GM21447 (cell line): ENCODE measurements at regions not wholly inside any gene's neighbourhood (a gene's known extent, or its start where the extent isn't known, plus 50 kb on each side); places are given as distances from the start of the nearest gene placed in this dataset.
"Not testable (repeated sequence)": the region's sequence is repeated elsewhere in the genome, so short reads cannot be mapped to it uniquely, and the experiment has no call there.

ENCODE experiments used
- ATAC-seq: cut with Tn5 transposase; IDR thresholded peaks from one replicate; pipeline ENCODE4 v1.9.1; 2021; ENCODE audit not compliant: unreplicated experiment

GRCh38 chr2:142668420-142668819, 209.0 kb upstream of the KYNU start:
- no peak for ATAC-seq

DNA sequence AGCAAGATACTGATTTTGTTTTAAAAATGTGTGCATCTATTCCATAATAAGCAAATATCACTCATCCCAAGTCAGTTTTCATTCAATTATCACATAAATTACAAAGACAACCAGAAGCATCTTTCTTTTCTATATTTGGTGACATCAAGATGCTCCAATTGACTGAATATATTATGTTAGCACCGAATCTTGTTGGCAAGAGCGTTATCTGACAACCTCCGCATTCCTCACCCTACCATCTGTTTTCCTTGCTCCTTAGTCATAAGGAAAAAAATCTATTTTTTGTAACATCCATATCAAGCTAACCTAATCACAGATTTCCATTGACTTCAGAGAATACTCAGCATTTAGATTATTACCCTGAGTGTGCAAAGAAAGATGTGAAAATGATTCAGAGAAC, 212.2 kb upstream of the KYNU start:
- ATAC-seq: no peak

- no peak for ATAC-seq
Observed at GRCh38 chr2:142650601-142651000, 226.9 kb upstream of the KYNU start.

DNA sequence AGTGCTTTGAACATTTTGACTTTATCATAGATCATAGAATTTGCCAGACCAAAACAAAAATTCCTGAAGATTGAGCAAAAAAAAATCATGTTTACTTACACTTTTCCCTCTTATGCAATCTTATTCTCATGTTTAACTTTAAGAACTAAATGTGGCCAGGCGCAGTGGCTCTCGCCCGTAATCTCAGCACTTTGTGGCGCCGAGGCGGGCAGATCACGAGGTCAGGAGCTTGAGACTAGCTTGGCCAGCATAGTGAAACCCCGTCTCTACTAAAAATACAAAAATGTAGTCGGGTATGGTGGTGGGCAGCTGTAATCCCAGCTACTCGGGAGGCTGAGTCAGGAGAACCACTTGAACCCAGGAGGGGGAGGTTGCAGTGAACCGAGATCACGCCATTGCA, 227.9 kb upstream of the KYNU start:
- ATAC-seq: no peak

DNA sequence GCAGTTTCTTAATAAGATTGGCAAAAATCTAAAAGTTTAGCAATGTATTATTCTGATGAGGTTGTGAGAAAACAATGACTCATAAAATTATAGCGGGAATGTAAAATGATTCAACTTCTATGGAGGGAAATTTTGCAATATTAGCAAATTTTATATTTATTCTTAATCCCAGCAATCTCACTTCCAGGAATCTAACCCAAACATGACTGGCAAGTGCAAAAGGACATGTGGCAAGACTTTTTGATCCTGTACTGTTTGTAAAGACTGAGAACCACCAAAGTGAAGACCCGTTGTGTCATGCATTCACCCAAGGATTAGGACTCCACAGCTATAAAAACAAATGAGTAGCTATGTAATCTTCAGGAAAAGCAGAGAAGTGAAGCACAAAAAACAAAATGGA, 234.8 kb upstream of the KYNU start:
- ATAC-seq: no peak

- no peak for ATAC-seq
Observed at GRCh38 chr2:142629193-142629592, 248.3 kb upstream of the KYNU start.

DNA sequence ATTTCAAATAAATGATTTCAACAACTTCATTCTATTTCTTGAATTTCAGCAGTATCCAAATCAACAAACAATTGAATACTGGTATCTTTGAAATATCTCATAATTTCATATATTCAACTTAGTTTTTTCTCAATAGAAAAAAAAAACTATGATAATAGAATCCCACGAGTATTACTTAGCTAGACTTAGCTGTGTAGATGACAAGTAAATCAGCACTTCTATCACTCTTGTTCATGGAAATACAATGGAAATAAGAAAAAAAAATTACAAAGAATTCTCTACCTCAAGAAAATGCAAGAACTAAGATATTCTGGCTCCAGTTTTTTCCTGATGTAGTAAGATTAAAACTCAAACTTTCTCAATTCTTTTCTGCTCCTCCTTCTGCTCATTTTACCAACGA, 256.2 kb upstream of the KYNU start:
- ATAC-seq: no peak

GRCh38 chr2:142617461-142617860, 260.0 kb upstream of the KYNU start:
- ATAC-seq: no peak

- ATAC-seq: no peak
Observed at GRCh38 chr2:142615876-142616275, 261.6 kb upstream of the KYNU start.

GRCh38 chr2:142613193-142613592, 264.3 kb upstream of the KYNU start:
- ATAC-seq: not testable (repeated sequence)

- no peak for ATAC-seq
Observed at GRCh38 chr2:142605421-142605820, 272.0 kb upstream of the KYNU start.

GRCh38 chr2:142603759-142604158, 273.7 kb upstream of the KYNU start:
- no peak for ATAC-seq

- ATAC-seq: no peak
Observed at GRCh38 chr2:142602418-142602989, 275.0 kb upstream of the KYNU start.

DNA sequence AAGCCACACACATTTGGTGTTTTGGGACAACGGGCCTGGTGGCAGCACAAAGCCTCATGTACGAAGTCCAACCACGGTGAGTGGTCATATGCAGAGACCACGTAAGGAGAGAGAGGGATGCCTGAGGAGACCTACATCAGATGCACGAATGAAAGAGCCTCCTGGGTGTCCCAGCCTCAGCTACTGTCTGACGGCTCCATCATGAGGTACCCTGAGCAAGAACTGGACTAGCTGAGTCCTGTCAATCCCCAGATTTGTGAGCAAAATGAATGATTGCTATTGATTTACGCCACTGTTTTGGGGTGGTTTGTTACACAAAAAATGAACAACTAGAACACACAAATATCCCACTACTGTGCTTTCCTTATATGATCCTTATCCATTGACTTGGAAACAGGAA, 275.7 kb upstream of the KYNU start:
- no peak for ATAC-seq

DNA sequence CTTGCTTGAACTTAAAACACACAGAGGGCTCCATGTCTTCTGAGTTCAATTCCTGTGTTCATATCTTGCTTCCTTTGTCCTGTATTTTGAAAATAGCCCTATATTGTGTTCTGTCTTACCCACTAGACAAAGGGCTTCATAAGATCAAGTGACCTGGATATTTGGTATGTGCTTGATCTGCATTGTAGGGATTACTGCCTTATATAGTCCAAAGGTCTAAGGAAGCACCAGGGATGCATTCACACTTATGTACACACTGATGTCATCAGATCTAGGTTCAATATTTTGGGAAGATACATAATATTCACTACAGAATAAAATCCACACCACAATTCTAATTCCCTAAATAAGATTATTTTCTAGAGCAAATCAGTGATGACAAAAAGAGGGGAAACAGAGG, 278.0 kb upstream of the KYNU start:
- no peak for ATAC-seq

DNA sequence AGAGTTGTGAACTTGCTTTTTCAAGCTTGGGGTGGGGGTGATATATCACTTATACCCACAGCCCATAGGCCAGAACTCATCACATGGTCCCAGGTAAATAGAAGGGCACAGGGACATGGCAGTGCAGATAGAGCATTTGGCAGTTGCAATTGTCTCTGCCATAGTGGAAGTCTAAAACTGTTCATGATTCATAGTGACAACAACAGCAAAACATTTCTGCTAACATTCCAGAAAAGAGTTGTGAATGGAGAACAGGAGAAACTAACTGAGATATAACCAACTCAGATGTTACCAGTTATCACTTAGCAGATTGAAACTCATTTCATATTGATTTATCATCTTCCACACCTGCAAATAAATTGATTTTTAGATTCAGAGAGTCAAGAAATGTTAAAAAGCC, 278.6 kb upstream of the KYNU start:
- ATAC-seq: no peak

DNA sequence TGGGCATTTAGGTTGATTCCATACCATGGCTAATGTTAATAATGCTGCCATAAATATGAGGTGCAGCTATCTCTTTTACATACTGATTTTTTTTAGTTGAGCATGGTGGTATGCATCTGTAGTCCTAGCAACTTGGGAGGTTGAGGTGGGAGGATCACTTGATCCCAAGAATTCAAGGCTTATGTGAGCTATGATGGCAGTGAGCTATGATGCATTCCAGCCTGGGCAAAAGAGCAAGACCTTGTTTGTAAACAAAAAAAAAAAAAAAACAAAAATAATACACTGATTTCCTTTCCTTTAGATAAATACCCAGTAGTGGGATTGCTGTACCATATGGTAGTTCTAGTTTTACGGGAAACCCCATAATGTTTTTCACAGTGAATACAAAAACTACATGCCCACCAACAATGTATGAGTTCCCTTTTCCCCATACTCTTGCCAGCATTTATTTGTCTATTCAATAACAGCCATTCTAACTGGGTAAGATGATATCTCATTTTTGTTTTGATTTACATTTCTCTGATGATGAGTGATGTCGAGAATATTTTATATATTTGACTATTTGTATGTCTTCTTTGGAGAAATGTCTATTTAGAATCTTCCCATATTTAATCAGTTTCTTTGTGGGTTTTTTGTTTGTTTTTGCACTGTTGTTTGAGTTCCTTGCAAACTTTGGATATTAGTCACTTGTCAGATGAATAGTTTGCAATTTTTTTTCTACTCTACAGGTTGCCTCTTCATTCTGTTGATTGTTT, 281.0 kb upstream of the KYNU start:
- no peak for ATAC-seq

- ATAC-seq: no peak
Observed at GRCh38 chr2:142594935-142595334, 282.5 kb upstream of the KYNU start.

GRCh38 chr2:142592171-142592570, 285.3 kb upstream of the KYNU start:
- ATAC-seq: no peak

DNA sequence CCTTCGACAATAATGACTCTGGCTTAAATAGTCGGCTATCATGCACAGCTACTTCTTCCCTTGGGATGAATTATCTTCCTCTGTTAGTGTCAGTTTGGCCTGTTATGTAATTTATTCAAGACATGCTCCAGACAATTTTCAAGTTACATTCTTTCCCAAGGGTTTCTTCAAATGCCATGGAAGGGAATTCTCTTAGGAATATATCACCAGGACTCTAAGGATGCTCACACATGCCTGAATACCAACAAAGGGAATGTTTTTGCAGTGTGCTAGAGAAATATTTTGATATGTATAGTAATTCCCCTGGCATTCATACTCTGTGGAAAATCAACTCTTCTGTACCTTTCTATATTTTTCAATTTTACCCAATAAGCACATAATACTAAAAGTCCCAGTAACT, 286.0 kb upstream of the KYNU start:
- ATAC-seq: no peak

DNA sequence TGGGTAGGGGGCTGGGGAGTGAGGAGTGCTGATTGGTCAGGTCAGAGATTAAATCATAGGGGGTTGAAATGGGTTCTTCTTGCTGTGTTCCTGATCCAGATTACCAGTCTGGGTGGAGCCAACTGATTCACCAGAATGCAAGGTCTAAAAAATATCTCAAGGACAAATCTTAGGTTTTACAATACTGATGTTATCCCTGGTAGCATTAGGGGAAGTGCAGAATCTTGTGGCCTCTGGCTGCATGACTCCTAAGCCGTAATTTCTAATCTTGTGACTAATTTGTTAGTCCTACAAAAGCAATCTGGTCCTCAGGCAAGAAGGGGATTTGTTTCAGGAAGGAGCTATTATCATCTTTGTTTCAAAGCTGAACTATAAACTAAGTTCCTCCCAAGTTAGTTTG, 289.2 kb upstream of the KYNU start:
- ATAC-seq: no peak

- no peak for ATAC-seq
Observed at GRCh38 chr2:142586693-142587580, 290.5 kb upstream of the KYNU start.
